Kidney (tissue), 13 donors: ENCODE measurements at regions not wholly inside any gene's neighbourhood (a gene's known extent, or its start where the extent isn't known, plus 50 kb on each side); places are given as distances from the start of the nearest gene placed in this dataset.

Source experiments
- DNase-seq, 5 donors: peaks; one replicate each; pipeline ENCODE4 v3.0.0-alpha.2; 2013 to 2020
- FAIRE-seq: peaks from 2 replicates; lab custom pipeline; 2012; peaks lifted over from hg19 to GRCh38; lab: Jason Lieb, UNC
- H3K27ac ChIP-seq, 2 donors: one replicate each; pipeline ENCODE4 v1.7.0; 2013; ENCODE audit warnings: low read depth in 2 of 2, low read length in 2 of 2, inconsistent platforms in 1 of 2
- H3K27me3 ChIP-seq: one replicate; pipeline ENCODE4 v1.7.1; 2013; ENCODE audit warnings: low read length, inconsistent platforms; ENCODE audit not compliant: control insufficient read depth, insufficient read depth
- H3K36me3 ChIP-seq, 3 donors: one replicate each; pipeline versions ENCODE4 v1.7.0 to v1.7.1; 2013; ENCODE audit warnings: low read length in 3 of 3, control low read depth in 1 of 3, inconsistent platforms in 1 of 3; ENCODE audit not compliant: insufficient read depth in 3 of 3, control insufficient read depth in 2 of 3
- H3K4me1 ChIP-seq, 3 donors: one replicate each; pipeline versions ENCODE4 v1.7.0 to v1.7.1; 2013; ENCODE audit warnings: low read length in 3 of 3, inconsistent platforms in 1 of 3, low read depth in 1 of 3; ENCODE audit not compliant: control insufficient read depth in 2 of 3, insufficient read depth in 2 of 3
- H3K4me3 ChIP-seq, 3 donors: one replicate each; pipeline versions ENCODE4 v1.7.0 to v1.8.1; 2013; ENCODE audit warnings: low read length in 3 of 3, control low read depth in 1 of 3, inconsistent platforms in 1 of 3
- H3K9ac ChIP-seq, 3 donors: one replicate each; pipeline versions ENCODE4 v1.7.0 to v1.7.1; 2013; ENCODE audit warnings: low read length in 3 of 3, control low read depth in 1 of 3, inconsistent platforms in 1 of 3
- H3K9me3 ChIP-seq, 3 donors: one replicate each; pipeline versions ENCODE4 v1.7.0 to v1.7.1; 2013; ENCODE audit warnings: low read length in 3 of 3, control low read depth in 1 of 3, inconsistent platforms in 1 of 3; ENCODE audit not compliant: control insufficient read depth in 2 of 3, insufficient read depth in 1 of 3
- intact Hi-C: fragments of 100-400 bp; cut with DNase I; formaldehyde crosslinking; loops from one replicate; pipeline ENCODE4 v1.11.1; 2022
- TF ChIP-seq, protein P1 (sequence below): IDR thresholded peaks from 3 replicates; pipeline ENCODE4 v1.5.1; 2012; ENCODE audit warnings: mild to moderate bottlenecking, moderate library complexity, borderline replicate concordance; ENCODE audit not compliant: insufficient read depth; ENCODE audit errors: extremely low read depth
- donor health status: control.
- donor health status: control.
- donor health status: control.
- donor health status: control.
- donor health status: control.
- donor health status: DM: yes; HTN: yes; CAD: no.
- donor health status: Normal renal cell carcinoma (clear cell type).

DNA sequence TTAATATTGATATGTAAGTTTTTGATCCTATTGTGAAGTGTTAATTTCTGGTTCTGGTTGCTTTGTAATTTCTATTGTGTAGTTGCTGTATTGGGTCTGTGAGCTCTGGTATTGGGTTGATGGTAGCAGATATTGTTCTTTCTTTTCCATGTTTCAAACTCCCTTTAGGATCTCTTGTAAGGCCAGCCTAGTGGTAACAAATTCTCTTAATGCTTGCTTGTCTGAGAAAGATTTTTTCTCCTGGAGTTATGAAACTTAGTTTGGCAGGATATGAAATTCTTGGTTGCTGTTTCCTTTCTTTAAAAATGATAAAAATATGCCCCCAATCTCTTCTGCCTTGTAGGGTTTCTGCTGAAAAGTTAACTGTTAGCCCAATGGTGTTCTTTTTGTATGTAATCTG lies 268.6 kb upstream of the PLSCR5 start:
- intact Hi-C loops, result no loop called here
- H3K9ac ChIP-seq, result no peak overlapping the region
- no peak for FAIRE-seq

DNA sequence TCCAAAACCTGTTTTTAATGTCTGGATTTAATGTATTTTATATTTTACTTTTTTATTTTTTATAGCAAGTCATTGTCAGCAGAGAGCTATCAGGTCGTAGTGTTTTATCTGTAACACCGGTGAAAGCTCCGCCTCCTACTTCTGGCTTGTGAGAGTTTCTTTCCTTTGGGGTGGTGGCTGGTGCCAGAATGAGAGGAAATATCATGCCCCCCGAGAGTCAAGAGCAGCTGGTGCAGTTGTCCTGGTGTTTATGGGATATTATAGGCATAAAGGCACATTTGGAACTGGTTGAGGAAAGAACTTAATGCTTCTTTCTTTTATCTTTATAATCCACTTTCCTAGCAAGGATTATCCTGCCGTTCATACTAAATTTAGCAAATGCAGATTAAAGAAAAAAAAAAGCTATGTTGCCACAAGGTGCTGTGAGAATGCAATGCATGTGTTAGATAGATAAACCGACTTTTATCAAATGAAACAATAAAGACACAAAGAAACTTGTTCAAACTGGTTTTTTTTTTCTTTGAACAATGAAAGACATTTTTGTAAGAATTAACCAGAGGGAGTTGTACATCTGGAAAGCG lies 260.1 kb upstream of the PLSCR5 start:
- H3K27ac ChIP-seq, result no peak overlapping the region
- no peaks in the 10 kb centered on the region for H3K27me3 ChIP-seq
- H3K4me1 ChIP-seq, result no peaks in the 10 kb centered on the region
- DNase-seq (no peak), FAIRE-seq (no peak)
- H3K36me3 ChIP-seq, result no peaks in the 10 kb centered on the region
- intact Hi-C loops, result no loop called here
- TF ChIP-seq, protein P1, sequence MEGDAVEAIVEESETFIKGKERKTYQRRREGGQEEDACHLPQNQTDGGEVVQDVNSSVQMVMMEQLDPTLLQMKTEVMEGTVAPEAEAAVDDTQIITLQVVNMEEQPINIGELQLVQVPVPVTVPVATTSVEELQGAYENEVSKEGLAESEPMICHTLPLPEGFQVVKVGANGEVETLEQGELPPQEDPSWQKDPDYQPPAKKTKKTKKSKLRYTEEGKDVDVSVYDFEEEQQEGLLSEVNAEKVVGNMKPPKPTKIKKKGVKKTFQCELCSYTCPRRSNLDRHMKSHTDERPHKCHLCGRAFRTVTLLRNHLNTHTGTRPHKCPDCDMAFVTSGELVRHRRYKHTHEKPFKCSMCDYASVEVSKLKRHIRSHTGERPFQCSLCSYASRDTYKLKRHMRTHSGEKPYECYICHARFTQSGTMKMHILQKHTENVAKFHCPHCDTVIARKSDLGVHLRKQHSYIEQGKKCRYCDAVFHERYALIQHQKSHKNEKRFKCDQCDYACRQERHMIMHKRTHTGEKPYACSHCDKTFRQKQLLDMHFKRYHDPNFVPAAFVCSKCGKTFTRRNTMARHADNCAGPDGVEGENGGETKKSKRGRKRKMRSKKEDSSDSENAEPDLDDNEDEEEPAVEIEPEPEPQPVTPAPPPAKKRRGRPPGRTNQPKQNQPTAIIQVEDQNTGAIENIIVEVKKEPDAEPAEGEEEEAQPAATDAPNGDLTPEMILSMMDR, result no peak
- H3K4me3 ChIP-seq, result no peak overlapping the region
- H3K9ac ChIP-seq, result no peak overlapping the region
- no peaks in the 10 kb centered on the region for H3K9me3 ChIP-seq

More for the DNA sequence above, 268.6 kb upstream of the PLSCR5 start:
- no peak for DNase-seq
- Histone ChIP-seq H3K27ac (no peak overlapping the region), H3K9me3 (peaks cover 0 to 3% (median 0%) of the 10 kb centered on the region in 3 donors), H3K36me3 (no peaks in the 10 kb centered on the region), H3K4me1 (no peaks in the 10 kb centered on the region), H3K4me3 (no peak overlapping the region), H3K27me3 (no peaks in the 10 kb centered on the region)
- TF ChIP-seq, protein P1, result no peak

DNA sequence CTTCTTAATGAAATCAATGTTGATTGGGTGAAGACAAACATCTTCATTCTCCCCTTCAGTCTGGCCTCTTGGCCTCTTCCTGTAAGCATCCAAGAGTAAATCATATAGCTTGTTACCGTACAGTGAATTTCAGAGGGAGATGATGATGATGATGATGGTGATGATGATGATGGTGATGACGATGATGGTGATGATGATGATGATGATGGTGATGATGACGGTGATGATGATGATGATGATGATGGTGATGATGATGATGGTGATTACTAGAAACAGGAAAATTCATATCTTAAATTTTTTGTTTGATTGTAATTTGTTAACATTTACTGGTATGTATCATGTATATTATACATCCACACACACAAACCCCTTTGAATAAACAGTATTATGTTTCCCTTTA lies 256.1 kb upstream of the PLSCR5 start:
- no peak overlapping the region for H3K27ac ChIP-seq
- intact Hi-C loops, result no loop called here
- H3K27me3 ChIP-seq, result no peaks in the 10 kb centered on the region
- TF ChIP-seq, protein P1, result no peak
- no peaks in the 10 kb centered on the region for H3K36me3 ChIP-seq
- H3K9ac ChIP-seq, result no peak overlapping the region
- H3K9me3 ChIP-seq, result no peaks in the 10 kb centered on the region
- no peak overlapping the region for H3K4me3 ChIP-seq
- no peaks in the 10 kb centered on the region for H3K4me1 ChIP-seq
- FAIRE-seq (no peak), DNase-seq (no peak)

DNA sequence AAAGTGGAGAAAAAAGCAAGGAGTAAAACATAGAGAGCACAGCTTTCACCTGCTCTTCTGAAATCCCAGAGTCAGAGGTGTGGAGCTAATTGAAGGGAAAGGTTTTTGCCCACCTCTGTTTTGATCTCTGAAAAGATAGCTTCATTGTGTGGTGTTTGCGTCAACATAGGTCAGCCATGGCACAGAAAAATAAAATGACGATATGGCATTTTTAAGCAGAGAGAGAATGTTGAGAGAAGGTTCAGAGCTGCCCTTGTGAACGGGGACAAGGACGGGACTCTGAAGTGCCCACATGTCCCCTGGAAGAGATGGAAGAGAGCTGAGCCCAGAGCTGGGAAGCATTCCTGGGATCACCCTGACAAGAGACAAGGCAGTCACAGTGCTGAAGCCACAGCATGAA lies 249.4 kb upstream of the PLSCR5 start:
- intact Hi-C loops, result no loop called here
- Histone ChIP-seq H3K36me3 (no peaks in the 10 kb centered on the region), H3K9ac (no peak overlapping the region), H3K27ac (no peak overlapping the region), H3K4me3 (no peak overlapping the region), H3K9me3 (no peaks in the 10 kb centered on the region), H3K4me1 (no peaks in the 10 kb centered on the region), H3K27me3 (no peaks in the 10 kb centered on the region)
- FAIRE-seq, result no peak
- DNase-seq, result no peak
- TF ChIP-seq, protein P1, result no peak
